IMR-90 (cell line): ENCODE measurements at regions not wholly inside any gene's neighbourhood (a gene's known extent, or its start where the extent isn't known, plus 50 kb on each side); places are given as distances from the start of the nearest gene placed in this dataset.

Source experiments
- ATAC-seq: fragments of 200-7000 bp; cut with Tn5 transposase; 2 replicates; pipeline ENCODE4 v1.9.1; 2020; ENCODE audit warnings: low read depth, mild to moderate bottlenecking, moderate library complexity
- BruUV-seq: library from RNA; stranded (reverse); fragments of 400-500 nt; replicated peaks from 2 replicates; lab custom pipeline; 2021; lab: Mats Ljungman, UMichigan
- CTCF ChIA-PET: fragments of 300-600 bp; formaldehyde crosslinking; extraction: SDS; loops from one replicate; lab custom pipeline; 2021; ENCODE audit warnings: antibody characterized with exemption; lab: Yijun Ruan, JAX
- POLR2A ChIA-PET: fragments of 300-600 bp; sonication (Branson Sonifier 250); formaldehyde crosslinking; loops from one replicate; lab custom pipeline; 2022; ENCODE audit warnings: antibody characterized with exemption; ENCODE audit not compliant: unreplicated experiment; lab: Charles Lee
- DNase-seq: peaks from one replicate; pipeline ENCODE4 v3.0.0; 2013
- H2AFZ ChIP-seq: replicated peaks from 2 replicates; pipeline ENCODE3; 2013; ENCODE audit warnings: low read length, mild to moderate bottlenecking; ENCODE audit not compliant: poor library complexity
- H2AK5ac ChIP-seq: 2 replicates; pipeline ENCODE4 v1.6.1; 2013; ENCODE audit warnings: low read depth, low read length, inconsistent platforms
- H2AK9ac ChIP-seq: replicated peaks from 2 replicates; pipeline ENCODE3; 2013; ENCODE audit warnings: mild to moderate bottlenecking, low read depth, low read length, moderate library complexity; ENCODE audit not compliant: poor library complexity
- H2BK120ac ChIP-seq: 2 replicates; pipeline ENCODE4 v1.6.1; 2013; ENCODE audit warnings: low read depth, low read length, inconsistent platforms
- H2BK15ac ChIP-seq: 3 replicates; pipeline ENCODE4 v1.6.1; 2013; ENCODE audit warnings: low read depth, low read length, inconsistent platforms
- H2BK20ac ChIP-seq: 2 replicates; pipeline ENCODE4 v1.6.1; 2013; ENCODE audit warnings: low read depth, mild to moderate bottlenecking, inconsistent platforms, low read length, moderate library complexity
- H2BK5ac ChIP-seq: 2 replicates; pipeline ENCODE4 v1.6.1; 2013; ENCODE audit warnings: mild to moderate bottlenecking, low read depth, low read length, inconsistent platforms; ENCODE audit not compliant: poor library complexity, severe bottlenecking
- H3K14ac ChIP-seq: replicated peaks from 2 replicates; pipeline ENCODE4 v1.6.1; 2013; ENCODE audit warnings: low read depth, low read length, inconsistent platforms
- H3K18ac ChIP-seq: 2 replicates; pipeline ENCODE4 v1.6.1; 2013; ENCODE audit warnings: low read depth, low read length, control low read depth
- H3K23ac ChIP-seq: 2 replicates; pipeline ENCODE4 v1.6.1; 2013; ENCODE audit warnings: low read depth, low read length, inconsistent platforms
- H3K27ac ChIP-seq: 2 replicates; pipeline ENCODE4 v1.5.1; 2013; ENCODE audit warnings: mild to moderate bottlenecking, control low read depth, low read length; ENCODE audit not compliant: insufficient read depth
- H3K27me3 ChIP-seq: 2 replicates; pipeline ENCODE4 v1.6.1; 2013; ENCODE audit warnings: low read length; ENCODE audit not compliant: control insufficient read depth, insufficient read depth
- H3K36me3 ChIP-seq: 2 replicates; pipeline ENCODE4 v1.6.1; 2013; ENCODE audit warnings: low read length, mixed read lengths; ENCODE audit not compliant: control insufficient read depth, insufficient read depth
- H3K4ac ChIP-seq: 2 replicates; pipeline ENCODE4 v1.6.1; 2013; ENCODE audit warnings: low read depth, low read length, inconsistent platforms
- H3K4me1 ChIP-seq: 2 replicates; pipeline ENCODE4 v1.6.1; 2013; ENCODE audit warnings: low read length, mixed read lengths; ENCODE audit not compliant: control insufficient read depth, insufficient read depth
- H3K4me2 ChIP-seq: 2 replicates; pipeline ENCODE4 v1.6.1; 2013; ENCODE audit warnings: low read depth, mild to moderate bottlenecking, control low read depth, low read length, moderate library complexity
- H3K4me3 ChIP-seq: 2 replicates; pipeline ENCODE4 v1.5.1; 2013; ENCODE audit warnings: low read depth, mild to moderate bottlenecking, control low read depth, low read length, moderate library complexity; ENCODE audit not compliant: insufficient read depth
- H3K56ac ChIP-seq: 2 replicates; pipeline ENCODE4 v1.6.1; 2013; ENCODE audit warnings: low read length, inconsistent platforms; ENCODE audit not compliant: insufficient read depth; ENCODE audit errors: extremely low read depth
- H3K79me1 ChIP-seq, 2 experiments: 2 replicates each; pipeline ENCODE4 v1.6.1; 2013; ENCODE audit warnings: low read length in 2 of 2, inconsistent platforms in 1 of 2, low read depth in 1 of 2
- H3K9ac ChIP-seq: 2 replicates; pipeline ENCODE4 v1.6.1; 2013; ENCODE audit warnings: low read depth, low read length, control low read depth
- H3K9me1 ChIP-seq: 2 replicates; pipeline ENCODE4 v1.6.1; 2013; ENCODE audit warnings: low read length, inconsistent platforms; ENCODE audit not compliant: insufficient read depth
- H3K9me3 ChIP-seq: 2 replicates; pipeline ENCODE4 v1.6.1; 2013; ENCODE audit warnings: low read length; ENCODE audit not compliant: control insufficient read depth, insufficient read depth
- H4K20me1 ChIP-seq: 2 replicates; pipeline ENCODE4 v1.6.1; 2013; ENCODE audit warnings: low read length, inconsistent platforms; ENCODE audit not compliant: insufficient read depth
- H4K5ac ChIP-seq: 2 replicates; pipeline ENCODE4 v1.6.1; 2013; ENCODE audit warnings: mild to moderate bottlenecking, low read depth, low read length, control low read depth
- H4K8ac ChIP-seq, 2 experiments: 2 replicates each; pipeline ENCODE4 v1.6.1; 2013; ENCODE audit warnings: low read depth in 2 of 2, low read length in 2 of 2, control low read depth in 1 of 2, inconsistent platforms in 1 of 2
- H4K91ac ChIP-seq: 2 replicates; pipeline ENCODE4 v1.6.1; 2013; ENCODE audit warnings: low read depth, low read length, inconsistent platforms; ENCODE audit not compliant: insufficient read depth
- BHLHE40 ChIP-seq: fragments of 150-350 bp; IDR thresholded peaks from 2 replicates; pipeline ENCODE4 v1.6.1; 2016; ENCODE audit warnings: mild to moderate bottlenecking, low read depth, low read length
- CEBPB ChIP-seq: IDR thresholded peaks from 2 replicates; pipeline ENCODE4 v1.6.1; 2012; ENCODE audit warnings: low read depth, low read length, improper control_type of control experiment
- CHD1 ChIP-seq: IDR thresholded peaks from 2 replicates; pipeline ENCODE4 v1.6.1; 2012; ENCODE audit warnings: low read depth, low read length, improper control_type of control experiment
- CTCF ChIP-seq: conservative IDR thresholded peaks from 2 replicates; pipeline ENCODE4 v1.5.1; 2012; ENCODE audit warnings: mild to moderate bottlenecking, low read depth, low read length, improper control_type of control experiment
- FOS ChIP-seq: fragments of 150-350 bp; IDR thresholded peaks from 2 replicates; pipeline ENCODE4 v1.6.1; 2016; ENCODE audit warnings: low read depth, low read length
- MAFK ChIP-seq: IDR thresholded peaks from 2 replicates; pipeline ENCODE4 v1.6.1; 2012; ENCODE audit warnings: low read depth, low read length, improper control_type of control experiment
- MAZ ChIP-seq: IDR thresholded peaks from 2 replicates; pipeline ENCODE4 v1.6.1; 2012; ENCODE audit warnings: low read depth, mild to moderate bottlenecking, low read length, improper control_type of control experiment, moderate library complexity, borderline replicate concordance
- MXI1 ChIP-seq: IDR thresholded peaks from 2 replicates; pipeline ENCODE4 v1.6.1; 2012; ENCODE audit warnings: low read depth, mild to moderate bottlenecking, low read length, moderate library complexity, borderline replicate concordance
- NFE2L2 ChIP-seq: fragments of 150-350 bp; IDR thresholded peaks from 2 replicates; pipeline ENCODE4 v1.6.1; 2016; ENCODE audit warnings: low read depth, mild to moderate bottlenecking, low read length
- POLR2A ChIP-seq: IDR thresholded peaks from 2 replicates; pipeline ENCODE4 v1.6.1; 2012; ENCODE audit warnings: mild to moderate bottlenecking, low read depth, low read length
- RAD21 ChIP-seq: IDR thresholded peaks from 2 replicates; pipeline ENCODE4 v1.6.1; 2012; ENCODE audit warnings: low read length, improper control_type of control experiment
- RCOR1 ChIP-seq: IDR thresholded peaks from 2 replicates; pipeline ENCODE4 v1.6.1; 2012; ENCODE audit warnings: mild to moderate bottlenecking, low read length, improper control_type of control experiment; ENCODE audit not compliant: insufficient replicate concordance
- RFX5 ChIP-seq: IDR thresholded peaks from 2 replicates; pipeline ENCODE4 v1.8.0; 2012; ENCODE audit warnings: low read depth, mild to moderate bottlenecking, low read length, moderate library complexity
- SMC3 ChIP-seq: fragments of 150-350 bp; IDR thresholded peaks from 2 replicates; pipeline ENCODE4 v1.6.1; 2016; ENCODE audit warnings: low read depth, mild to moderate bottlenecking, antibody characterized with exemption, low read length, moderate library complexity
- USF2 ChIP-seq: fragments of 150-350 bp; IDR thresholded peaks from 2 replicates; pipeline ENCODE4 v1.6.1; 2017; ENCODE audit warnings: mild to moderate bottlenecking, antibody characterized with exemption, low read length, low read depth
- WGBS, 2 experiments: methylation state at CpG; one replicate each; pipeline versions ENCODE4 v1.1.5 to v1.1.7; 2013; ENCODE audit warnings: missing lambda C conversion rate in 2 of 2; ENCODE audit not compliant: insufficient read length in 1 of 2; ENCODE audit errors: extremely low coverage in 2 of 2; 5-methylcytosine and 5-hydroxymethylcytosine counted together
- dilution Hi-C: fragments of 300-500 bp; cut with HindIII; formaldehyde crosslinking; loops from one replicate; pipeline ENCODE4 v1.14.3; 2018; ENCODE audit warnings: low sequenced_read_pairs; ENCODE audit not compliant: unreplicated experiment
- in situ Hi-C: fragments of 300-500 bp; cut with MboI; formaldehyde crosslinking; loops from 3 replicates; pipeline ENCODE4 v1.14.3; 2019; ENCODE audit warnings: low sequenced_read_pairs, inconsistent platforms, mixed read lengths
- intact Hi-C: fragments of 100-400 bp; cut with micrococcal nuclease; formaldehyde crosslinking; loops from 2 replicates; pipeline ENCODE4 v1.10.0; 2022
- TF ChIP-seq, protein P1 (sequence below): fragments of 150-350 bp; IDR thresholded peaks from 2 replicates; pipeline ENCODE4 v1.6.1; 2016; ENCODE audit warnings: low read depth, mild to moderate bottlenecking, low read length, moderate library complexity, borderline replicate concordance

DNA sequence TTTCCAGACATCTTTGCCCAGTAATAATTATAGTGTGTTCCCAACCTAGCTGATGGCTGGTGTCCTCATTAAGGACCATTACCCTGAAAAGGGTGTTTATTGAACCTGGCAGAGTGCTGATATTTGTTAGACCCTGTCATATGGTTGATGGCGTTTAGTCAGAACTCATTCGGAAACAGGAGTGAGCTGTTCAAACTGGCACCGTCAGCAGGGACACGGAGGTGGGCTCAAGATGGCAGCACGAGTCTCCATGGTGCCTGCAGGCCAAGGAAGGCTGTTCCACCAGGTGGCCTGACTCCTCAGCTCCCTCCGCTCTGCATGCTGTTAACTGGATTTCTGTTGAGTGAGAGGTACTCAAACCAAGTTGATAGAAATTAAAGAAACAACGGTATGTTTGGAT is 589.1 kb upstream of the MGMT start:
- H3K27me3 ChIP-seq, result no peaks in the 10 kb centered on the region
- intact Hi-C loops, result no loop called here
- no peak overlapping the region for H3K14ac ChIP-seq
- no peak overlapping the region for H3K27ac ChIP-seq
- H3K23ac ChIP-seq, result no peak overlapping the region
- no peak overlapping the region for H2BK15ac ChIP-seq
- no peak overlapping the region for H4K5ac ChIP-seq
- H3K9me1 ChIP-seq, result no peaks in the 10 kb centered on the region
- no peak overlapping the region for H2AFZ ChIP-seq
- H2BK120ac ChIP-seq, result no peak overlapping the region
- DNase-seq (no peak), ATAC-seq (no peak)
- no peaks in the 10 kb centered on the region for H3K4me1 ChIP-seq
- no peak overlapping the region for H4K91ac ChIP-seq
- 90% methylated on average over 2 of the region's 7 CpGs; no CpG with 5 or more reads in 1 of the 2 experiments for WGBS, 2 experiments
- H3K56ac ChIP-seq, result no peak overlapping the region
- dilution Hi-C loops, result no loop called here
- ChIA-PET CTCF (no interaction called here), POLR2A (no interaction called here)
- no peaks in the 10 kb centered on the region for H3K79me1 ChIP-seq
- no peak overlapping the region for H4K8ac ChIP-seq
- no peak overlapping the region for H3K4me3 ChIP-seq
- H3K4me2 ChIP-seq, result no peak overlapping the region
- in situ Hi-C loops, result no loop called here
- no peak overlapping the region for H3K9ac ChIP-seq
- no peak overlapping the region for H3K4ac ChIP-seq
- no peak overlapping the region for H2AK5ac ChIP-seq
- TF ChIP-seq POLR2A (no peak), SMC3 (no peak), NFE2L2 (no peak), RAD21 (no peak), USF2 (no peak), MAZ (no peak), RCOR1 (no peak), CTCF (no peak), FOS (no peak), RFX5 (no peak), CEBPB (no peak), MAFK (no peak), MXI1 (no peak), BHLHE40 (no peak), CHD1 (no peak)
- TF ChIP-seq, protein P1, sequence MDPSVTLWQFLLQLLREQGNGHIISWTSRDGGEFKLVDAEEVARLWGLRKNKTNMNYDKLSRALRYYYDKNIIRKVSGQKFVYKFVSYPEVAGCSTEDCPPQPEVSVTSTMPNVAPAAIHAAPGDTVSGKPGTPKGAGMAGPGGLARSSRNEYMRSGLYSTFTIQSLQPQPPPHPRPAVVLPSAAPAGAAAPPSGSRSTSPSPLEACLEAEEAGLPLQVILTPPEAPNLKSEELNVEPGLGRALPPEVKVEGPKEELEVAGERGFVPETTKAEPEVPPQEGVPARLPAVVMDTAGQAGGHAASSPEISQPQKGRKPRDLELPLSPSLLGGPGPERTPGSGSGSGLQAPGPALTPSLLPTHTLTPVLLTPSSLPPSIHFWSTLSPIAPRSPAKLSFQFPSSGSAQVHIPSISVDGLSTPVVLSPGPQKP, result no peak
- H4K20me1 ChIP-seq, result no peaks in the 10 kb centered on the region
- no peak overlapping the region for H2AK9ac ChIP-seq
- H2BK20ac ChIP-seq, result no peak overlapping the region
- peaks cover 25% of the 10 kb centered on the region for H3K9me3 ChIP-seq
- H2BK5ac ChIP-seq, result no peak overlapping the region
- no peak overlapping the region for H3K18ac ChIP-seq
- H3K36me3 ChIP-seq, result no peaks in the 10 kb centered on the region
- no TSS peak for BruUV-seq
